Esophagus squamous epithelium (tissue), 5 donors: ENCODE measurements at regions not wholly inside any gene's neighbourhood (a gene's known extent, or its start where the extent isn't known, plus 50 kb on each side); places are given as distances from the start of the nearest gene placed in this dataset.

Experiments
- DNase-seq: peaks from one replicate; lab custom pipeline; 2025; lab: John Stamatoyannopoulos, UW
- H3K27ac ChIP-seq, 4 donors: fragments of 200-600 bp; sonication (generic); one replicate each; pipeline ENCODE4 v1.5.1; 2016 to 2019; ENCODE audit warnings: mild to moderate bottlenecking in 1 of 4
- H3K27me3 ChIP-seq, 4 donors: fragments of 200-600 bp; sonication (generic); 1 replicate in 3 of 4; 2 replicates in 1 of 4; pipeline versions ENCODE4 v1.5.1 to v1.6.0; 2017 to 2021; ENCODE audit warnings: antibody characterized with exemption in 1 of 4
- H3K36me3 ChIP-seq, 3 donors: fragments of 200-600 bp; sonication (generic); one replicate each; pipeline ENCODE4 v1.5.1; 2016 to 2019
- H3K4me1 ChIP-seq, 3 donors: fragments of 200-600 bp; sonication (generic); one replicate each; pipeline ENCODE4 v1.5.1; 2017 to 2019
- H3K4me3 ChIP-seq, 4 donors: fragments of 200-600 bp; sonication (generic); 1 replicate in 3 of 4; 2 replicates in 1 of 4; pipeline ENCODE4 v1.5.1; 2016 to 2019; ENCODE audit warnings: mild to moderate bottlenecking in 2 of 4, moderate library complexity in 1 of 4
- H3K9me3 ChIP-seq, 3 donors: fragments of 200-600 bp; sonication (generic); one replicate each; pipeline ENCODE4 v1.5.1; 2016 to 2019
- POLR2A ChIP-seq, 4 donors: fragments of 450-650 bp; IDR thresholded peaks; one replicate each; pipeline ENCODE4 v1.6.1; 2017; ENCODE audit warnings: antibody characterized with exemption in 4 of 4, mild to moderate bottlenecking in 4 of 4, moderate library complexity in 3 of 4
- WGBS, 2 donors: methylation state at CpG; one replicate each; pipeline ENCODE4 v1.1.5; 2018; 5-methylcytosine and 5-hydroxymethylcytosine counted together
- intact Hi-C: fragments of 100-400 bp; cut with DNase I; formaldehyde crosslinking; loops from one replicate; pipeline ENCODE4 v1.15.0; 2022
- TF ChIP-seq, protein P1 (sequence below), 6 experiments: fragments of 450-650 bp in 4 of 6; fragments of 200-600 bp in 2 of 6; sonication (generic) in 2 of 6; IDR thresholded peaks; one replicate each; pipeline ENCODE4 v1.5.1; 2016 to 2019; ENCODE audit warnings: antibody characterized with exemption in 6 of 6, mild to moderate bottlenecking in 4 of 6, moderate library complexity in 4 of 6
- donor health status: DM: yes; HTN: yes; CAD: no.

DNA sequence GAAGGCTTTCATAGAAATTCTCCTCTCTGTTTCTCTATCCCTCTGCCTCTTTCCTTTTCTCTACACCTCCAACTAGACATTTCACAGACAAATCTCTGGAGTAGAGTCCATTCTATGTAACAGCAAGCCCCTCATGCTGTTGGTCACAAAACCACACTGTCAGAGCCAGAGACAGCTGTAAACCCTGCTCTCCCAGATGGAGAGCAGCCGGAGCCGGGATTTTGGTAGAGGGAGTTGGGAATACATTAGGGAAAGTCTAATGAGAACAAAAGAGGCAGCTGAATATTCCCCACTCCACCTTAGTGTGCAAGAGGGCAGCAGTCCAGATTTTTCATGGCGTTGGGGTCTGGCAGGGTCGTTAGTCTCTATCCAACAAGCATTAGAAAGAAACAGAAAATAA, 68.3 kb upstream of the EDN1 start:
- H3K9me3 ChIP-seq = no peaks in the 10 kb centered on the region
- no peaks in the 10 kb centered on the region for H3K27me3 ChIP-seq
- DNase-seq = no peak
- no peaks in the 10 kb centered on the region for H3K36me3 ChIP-seq
- TF ChIP-seq, protein P1, sequence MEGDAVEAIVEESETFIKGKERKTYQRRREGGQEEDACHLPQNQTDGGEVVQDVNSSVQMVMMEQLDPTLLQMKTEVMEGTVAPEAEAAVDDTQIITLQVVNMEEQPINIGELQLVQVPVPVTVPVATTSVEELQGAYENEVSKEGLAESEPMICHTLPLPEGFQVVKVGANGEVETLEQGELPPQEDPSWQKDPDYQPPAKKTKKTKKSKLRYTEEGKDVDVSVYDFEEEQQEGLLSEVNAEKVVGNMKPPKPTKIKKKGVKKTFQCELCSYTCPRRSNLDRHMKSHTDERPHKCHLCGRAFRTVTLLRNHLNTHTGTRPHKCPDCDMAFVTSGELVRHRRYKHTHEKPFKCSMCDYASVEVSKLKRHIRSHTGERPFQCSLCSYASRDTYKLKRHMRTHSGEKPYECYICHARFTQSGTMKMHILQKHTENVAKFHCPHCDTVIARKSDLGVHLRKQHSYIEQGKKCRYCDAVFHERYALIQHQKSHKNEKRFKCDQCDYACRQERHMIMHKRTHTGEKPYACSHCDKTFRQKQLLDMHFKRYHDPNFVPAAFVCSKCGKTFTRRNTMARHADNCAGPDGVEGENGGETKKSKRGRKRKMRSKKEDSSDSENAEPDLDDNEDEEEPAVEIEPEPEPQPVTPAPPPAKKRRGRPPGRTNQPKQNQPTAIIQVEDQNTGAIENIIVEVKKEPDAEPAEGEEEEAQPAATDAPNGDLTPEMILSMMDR (IDR thresholded peaks at IDR 0.05) = no peak
- TF ChIP-seq POLR2A (IDR thresholded peaks at IDR 0.05) = no peak
- H3K27ac ChIP-seq = peak overlapping the region in 2 of 4 donors; percentile 52 to 69
- WGBS, 2 donors = 66 to 68% methylated on average over 2 to 4 of the region's 4 CpGs
- peaks cover 0 to 22% (median 0%) of the 10 kb centered on the region in 3 donors for H3K4me1 ChIP-seq
- H3K4me3 ChIP-seq = no peak overlapping the region
- intact Hi-C loops = no loop called here

DNA sequence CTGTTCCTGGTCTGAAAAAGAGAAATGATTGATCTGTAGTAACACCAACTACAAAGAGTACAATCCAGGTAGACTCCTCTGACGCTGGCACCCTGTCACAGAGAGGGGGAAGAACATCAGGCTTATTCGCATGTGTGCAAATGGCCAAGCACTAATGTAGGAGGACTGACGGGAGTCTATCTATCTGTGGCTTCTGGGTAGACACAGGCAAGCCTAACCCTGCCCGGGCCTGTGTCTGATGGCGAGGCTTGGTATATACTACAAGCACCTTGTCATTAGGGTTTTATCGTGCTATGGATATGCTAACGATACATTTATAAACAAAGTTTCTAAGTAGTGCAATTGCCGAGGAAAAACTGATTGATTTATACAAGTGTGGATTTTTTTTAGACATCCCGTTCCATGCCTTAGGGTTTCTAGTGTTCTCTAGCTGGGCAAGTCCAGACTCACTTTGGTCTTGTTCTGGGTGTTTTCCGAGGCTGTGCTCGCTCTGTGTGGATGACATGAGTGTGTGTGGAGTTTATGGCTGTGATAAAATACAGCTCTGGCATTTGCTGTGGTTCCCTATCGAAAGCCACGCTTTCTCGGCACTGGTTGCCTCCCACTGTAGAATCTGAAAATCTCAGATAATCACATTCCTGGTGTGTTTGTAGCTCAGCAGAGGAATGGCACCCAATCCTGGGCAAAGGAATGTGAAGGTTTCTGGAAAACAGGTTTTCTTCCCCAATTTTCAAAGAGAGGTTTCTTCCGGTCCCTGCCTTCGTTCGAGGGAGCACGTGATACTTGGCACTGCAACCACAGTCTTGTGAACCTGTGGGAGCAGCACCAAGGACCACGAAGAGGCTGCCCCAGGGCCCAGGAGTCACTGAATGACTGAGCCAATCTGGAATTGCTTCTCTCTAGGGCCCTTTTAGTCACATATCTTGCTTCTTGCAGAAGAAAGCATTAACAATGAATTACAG, 67.5 kb upstream of the EDN1 start:
- WGBS, 2 donors = 31 to 65% methylated on average over 15 to 17 of the region's 19 CpGs
- H3K27me3 ChIP-seq = no peaks in the 10 kb centered on the region
- intact Hi-C loops = no loop called here
- TF ChIP-seq, protein P1 (IDR thresholded peaks at IDR 0.05) = no peak
- TF ChIP-seq POLR2A (IDR thresholded peaks at IDR 0.05) = no peak
- no peak for DNase-seq
- H3K4me1 ChIP-seq = peaks cover 0 to 22% (median 0%) of the 10 kb centered on the region in 3 donors
- H3K4me3 ChIP-seq = no peak overlapping the region
- H3K36me3 ChIP-seq = no peaks in the 10 kb centered on the region
- H3K27ac ChIP-seq = peak overlapping the region; percentile 29 to 69 (median 60)
- no peaks in the 10 kb centered on the region for H3K9me3 ChIP-seq

DNA sequence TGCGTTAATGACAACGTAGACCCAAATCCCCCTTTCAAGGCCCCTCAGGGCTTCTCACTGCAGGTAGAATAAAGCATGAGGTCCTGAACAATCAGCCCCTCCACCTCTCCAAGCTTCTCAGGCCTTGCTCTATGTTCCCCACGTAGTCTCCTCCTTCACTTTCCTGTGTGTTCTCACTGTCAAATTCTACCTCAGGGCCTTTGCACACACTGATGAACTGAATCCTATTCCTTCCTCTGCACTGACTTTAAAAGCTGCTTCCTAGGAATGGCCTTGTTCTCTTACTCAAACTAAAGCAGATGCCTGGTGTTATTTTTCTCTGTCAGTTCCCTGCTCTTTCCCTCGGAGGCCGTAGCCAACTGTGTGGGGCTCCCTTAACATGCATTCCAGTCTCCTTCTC, 66.8 kb upstream of the EDN1 start:
- 81 to 91% methylated on average over 5 of the region's 5 CpGs for WGBS, 2 donors
- DNase-seq = no peak
- Histone ChIP-seq H3K4me3 (no peak overlapping the region), H3K27ac (peak overlapping the region in 3 of 4 donors; percentile 52 to 69 (median 69)), H3K9me3 (no peaks in the 10 kb centered on the region), H3K27me3 (no peaks in the 10 kb centered on the region), H3K4me1 (peaks cover 0 to 24% (median 0%) of the 10 kb centered on the region in 3 donors), H3K36me3 (no peaks in the 10 kb centered on the region)
- intact Hi-C loops = no loop called here
- TF ChIP-seq, protein P1 (IDR thresholded peaks at IDR 0.05) = no peak
- no peak for TF ChIP-seq POLR2A (IDR thresholded peaks at IDR 0.05)

DNA sequence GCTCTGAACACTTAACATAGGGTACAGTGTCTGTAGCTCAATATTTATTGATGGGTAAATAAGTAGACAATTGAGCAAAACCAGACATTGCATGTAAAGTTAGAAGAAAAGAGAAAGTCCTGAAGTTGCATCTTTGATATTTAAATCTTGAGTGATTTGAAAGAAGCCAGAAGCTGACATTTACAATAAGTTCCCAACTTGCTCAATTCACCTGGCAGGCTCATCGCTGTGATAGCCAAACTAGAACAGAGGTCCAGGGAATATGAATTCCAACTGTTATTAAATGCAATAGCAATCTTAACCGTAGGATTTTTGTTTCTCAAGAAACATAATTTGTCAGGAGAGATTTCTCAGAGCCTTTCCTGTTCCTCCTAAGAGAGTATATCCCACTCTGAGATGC, 65.9 kb upstream of the EDN1 start:
- Histone ChIP-seq H3K9me3 (no peaks in the 10 kb centered on the region), H3K4me1 (peaks cover 0 to 32% (median 0%) of the 10 kb centered on the region in 3 donors), H3K36me3 (no peaks in the 10 kb centered on the region), H3K27me3 (no peaks in the 10 kb centered on the region), H3K4me3 (no peak overlapping the region), H3K27ac (no peak overlapping the region)
- intact Hi-C loops = no loop called here
- 82 to 88% methylated on average over 2 of the region's 2 CpGs for WGBS, 2 donors
- TF ChIP-seq, protein P1 (IDR thresholded peaks at IDR 0.05) = no peak
- no peak for TF ChIP-seq POLR2A (IDR thresholded peaks at IDR 0.05)
- no peak for DNase-seq
